PC-3 (cell line): ENCODE measurements at regions not wholly inside any gene's neighbourhood (a gene's known extent, or its start where the extent isn't known, plus 50 kb on each side); places are given as distances from the start of the nearest gene placed in this dataset.

Experiments used
- CTCF ChIP-seq: fragments of 300-600 bp; sonication (generic); conservative IDR thresholded peaks from 2 replicates; pipeline ENCODE4 v1.5.1; 2017; ENCODE audit warnings: antibody characterized with exemption, low read depth, mild to moderate bottlenecking, low read length
- EZH2 ChIP-seq: fragments of 300-600 bp; sonication (generic); IDR thresholded peaks from one replicate; pipeline ENCODE4 v1.6.1; 2017; ENCODE audit warnings: antibody characterized with exemption, mild to moderate bottlenecking, low read length; ENCODE audit not compliant: unreplicated experiment
- EZH2phosphoT487 ChIP-seq: fragments of 300-600 bp; sonication (generic); IDR thresholded peaks from 2 replicates; pipeline ENCODE4 v1.6.1; 2018; ENCODE audit warnings: mild to moderate bottlenecking, antibody characterized with exemption, low read length, borderline replicate concordance

GRCh38 chr6:168860341-168860740 is 393.3 kb downstream of the THBS2 start:
- TF ChIP-seq CTCF, result no peak
- no peak for TF ChIP-seq EZH2
- no peak for TF ChIP-seq EZH2phosphoT487
